Naive thymus-derived CD4-positive, alpha-beta T cell (primary cell): ENCODE measurements at regions not wholly inside any gene's neighbourhood (a gene's known extent, or its start where the extent isn't known, plus 50 kb on each side); places are given as distances from the start of the nearest gene placed in this dataset.

Experiments
- ATAC-seq: fragments of 150-1000 bp; cut with Tn5 transposase; 2 replicates; pipeline ENCODE4 v1.10.0; 2021; ENCODE audit warnings: mild to moderate bottlenecking, moderate library complexity
- CTCF ChIA-PET: fragments of 350-600 bp; sonication (Branson Sonifier 250); formaldehyde crosslinking; loops from one replicate; lab custom pipeline; 2021; ENCODE audit warnings: antibody characterized with exemption; lab: Charles Lee
- POLR2A ChIA-PET: fragments of 350-600 bp; sonication (Branson Sonifier 250); formaldehyde crosslinking; loops from one replicate; lab custom pipeline; 2021; ENCODE audit warnings: antibody characterized with exemption, inconsistent platforms; lab: Charles Lee
- DNase-seq, 9 donors: peaks; one replicate each; pipeline versions ENCODE4 v3.0.0 to v3.0.0-alpha.2; 2020 to 2022; ENCODE audit warnings: mixed read lengths in 1 of 9
- H3K27ac ChIP-seq: one replicate; pipeline ENCODE4 v1.7.0; 2013; ENCODE audit warnings: mild to moderate bottlenecking, low read depth, low read length, moderate library complexity
- H3K27me3 ChIP-seq, 2 donors: one replicate each; pipeline ENCODE4 v1.7.0; 2013; ENCODE audit warnings: low read length in 2 of 2, mild to moderate bottlenecking in 2 of 2, moderate library complexity in 2 of 2; ENCODE audit not compliant: control insufficient read depth in 2 of 2, insufficient read depth in 2 of 2
- H3K36me3 ChIP-seq, 3 experiments: 1 replicate in 2 of 3; 2 replicates in 1 of 3; pipeline ENCODE4 v1.7.0; 2013; ENCODE audit warnings: low read length in 3 of 3, mild to moderate bottlenecking in 3 of 3, moderate library complexity in 1 of 3; ENCODE audit not compliant: insufficient read depth in 3 of 3, control insufficient read depth in 2 of 3
- H3K4me1 ChIP-seq, 2 donors: one replicate each; pipeline ENCODE4 v1.7.0; 2013; ENCODE audit warnings: low read length in 2 of 2, mild to moderate bottlenecking in 2 of 2, moderate library complexity in 1 of 2; ENCODE audit not compliant: control insufficient read depth in 2 of 2, insufficient read depth in 2 of 2
- H3K4me3 ChIP-seq: 2 replicates; pipeline ENCODE4 v1.7.0; 2013; ENCODE audit warnings: mild to moderate bottlenecking, low read length
- H3K9me3 ChIP-seq, 3 experiments: 1 replicate in 2 of 3; 2 replicates in 1 of 3; pipeline ENCODE4 v1.7.0; 2013; ENCODE audit warnings: low read length in 3 of 3; ENCODE audit not compliant: control insufficient read depth in 2 of 3
- H3K27ac Mint-ChIP-seq, 9 donors: one replicate each; pipeline ENCODE4 v1.8.0; 2020 to 2022; ENCODE audit warnings: mixed read lengths in 9 of 9, mild to moderate bottlenecking in 8 of 9, moderate library complexity in 5 of 9, inconsistent platforms in 2 of 9
- H3K27me3 Mint-ChIP-seq, 5 donors: one replicate each; pipeline ENCODE4 v1.8.0; 2021 to 2022; ENCODE audit warnings: mixed read lengths in 5 of 5, mild to moderate bottlenecking in 1 of 5
- H3K36me3 Mint-ChIP-seq, 5 donors: one replicate each; pipeline ENCODE4 v1.8.0; 2020 to 2022; ENCODE audit warnings: mixed read lengths in 5 of 5, mild to moderate bottlenecking in 3 of 5, inconsistent platforms in 1 of 5
- H3K4me1 Mint-ChIP-seq, 7 donors: one replicate each; pipeline ENCODE4 v1.8.0; 2020 to 2022; ENCODE audit warnings: mixed read lengths in 7 of 7, mild to moderate bottlenecking in 3 of 7, inconsistent platforms in 1 of 7
- H3K4me3 Mint-ChIP-seq, 10 donors: one replicate each; pipeline ENCODE4 v1.8.0; 2020 to 2022; ENCODE audit warnings: mild to moderate bottlenecking in 10 of 10, mixed read lengths in 10 of 10, moderate library complexity in 6 of 10, inconsistent platforms in 2 of 10
- H3K9me3 Mint-ChIP-seq, 11 donors: one replicate each; pipeline ENCODE4 v1.8.0; 2020 to 2022; ENCODE audit warnings: mixed read lengths in 11 of 11, mild to moderate bottlenecking in 4 of 11, inconsistent platforms in 1 of 11, moderate library complexity in 1 of 11
- intact Hi-C, 2 donors: fragments of 100-400 bp; cut with micrococcal nuclease; formaldehyde crosslinking; loops; one replicate each; pipeline ENCODE4 v1.15.1; 2023

DNA sequence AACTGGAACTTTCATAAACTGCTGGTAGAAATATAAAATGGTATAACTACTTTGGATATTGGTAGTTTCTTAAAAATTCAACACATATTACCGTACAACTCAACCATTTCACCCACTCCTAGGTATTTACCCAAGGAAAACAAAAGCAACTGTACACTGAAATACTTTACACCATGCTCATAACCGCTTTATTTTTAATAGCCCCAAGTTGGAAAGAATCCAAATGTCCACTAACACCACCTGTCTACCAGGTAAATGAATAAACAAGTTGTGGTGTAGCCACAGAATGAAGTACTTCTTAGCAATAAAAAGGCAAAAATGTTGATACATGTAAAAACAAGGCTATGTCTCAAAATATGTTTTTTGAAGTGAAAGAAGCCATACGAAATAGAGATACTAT lies 215.9 kb upstream of the PEX5L start:
- no peaks in the 10 kb centered on the region for H3K9me3 ChIP-seq
- no peak overlapping the region for H3K4me3 ChIP-seq
- H3K27me3 Mint-ChIP-seq = peaks cover 0 to 7% (median 0%) of the 10 kb centered on the region in 5 donors
- H3K36me3 Mint-ChIP-seq = no peaks in the 10 kb centered on the region
- no peak for DNase-seq
- H3K4me3 Mint-ChIP-seq = no peak overlapping the region
- no peaks in the 10 kb centered on the region for H3K4me1 Mint-ChIP-seq
- H3K27me3 ChIP-seq = no peaks in the 10 kb centered on the region
- no peaks in the 10 kb centered on the region for H3K36me3 ChIP-seq
- H3K27ac Mint-ChIP-seq = no peak overlapping the region
- CTCF ChIA-PET = no interaction called here
- intact Hi-C loops = no loop called here
- POLR2A ChIA-PET = no interaction called here
- no peak overlapping the region for H3K27ac ChIP-seq
- H3K9me3 Mint-ChIP-seq = peaks cover 0 to 12% (median 2%) of the 10 kb centered on the region in 11 donors
- ATAC-seq = no peak
- no peaks in the 10 kb centered on the region for H3K4me1 ChIP-seq

GRCh38 chr3:180253283-180253682 lies 216.5 kb upstream of the PEX5L start:
- ATAC-seq = no peak
- no peaks in the 10 kb centered on the region for H3K36me3 ChIP-seq
- Mint-ChIP-seq H3K9me3 (peaks cover 0 to 12% (median 3%) of the 10 kb centered on the region in 11 donors), H3K27ac (no peak overlapping the region), H3K4me1 (no peaks in the 10 kb centered on the region), H3K4me3 (no peak overlapping the region), H3K27me3 (peaks cover 0 to 7% (median 0%) of the 10 kb centered on the region in 5 donors), H3K36me3 (no peaks in the 10 kb centered on the region)
- no peak for DNase-seq
- intact Hi-C loops = no loop called here
- H3K27me3 ChIP-seq = no peaks in the 10 kb centered on the region
- CTCF ChIA-PET = no interaction called here
- H3K4me1 ChIP-seq = no peaks in the 10 kb centered on the region
- POLR2A ChIA-PET = no interaction called here
- H3K27ac ChIP-seq = no peak overlapping the region
- no peaks in the 10 kb centered on the region for H3K9me3 ChIP-seq
- H3K4me3 ChIP-seq = no peak overlapping the region

DNA sequence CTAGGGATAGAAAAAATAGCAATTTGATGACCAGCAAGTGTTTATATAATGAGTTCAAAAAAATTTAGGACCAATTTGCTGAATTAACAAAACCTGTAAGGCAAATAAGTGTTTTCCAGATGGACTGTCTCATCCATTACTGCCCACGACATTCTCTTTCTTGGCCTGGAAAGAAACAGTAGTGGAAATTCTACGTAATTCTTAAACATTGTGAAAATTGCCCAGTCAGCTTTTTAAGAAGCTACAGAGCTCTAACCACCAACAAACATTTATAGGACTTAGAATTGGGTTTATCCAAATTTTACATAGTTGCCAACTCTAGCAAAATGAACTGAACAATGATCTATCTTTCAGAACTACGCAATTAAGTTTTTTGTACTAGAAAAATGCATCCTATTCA lies 227.7 kb upstream of the PEX5L start:
- H3K36me3 Mint-ChIP-seq = peaks cover 0 to 8% (median 0%) of the 10 kb centered on the region in 5 donors
- ChIA-PET CTCF (no interaction called here), POLR2A (no interaction called here)
- Histone ChIP-seq H3K9me3 (peaks cover 0 to 5% (median 0%) of the 10 kb centered on the region in 3 experiments), H3K27ac (no peak overlapping the region), H3K4me3 (no peak overlapping the region), H3K27me3 (no peaks in the 10 kb centered on the region), H3K4me1 (no peaks in the 10 kb centered on the region), H3K36me3 (no peaks in the 10 kb centered on the region)
- no peak overlapping the region for H3K4me3 Mint-ChIP-seq
- intact Hi-C loops = no loop called here
- no peaks in the 10 kb centered on the region for H3K27me3 Mint-ChIP-seq
- H3K9me3 Mint-ChIP-seq = peaks cover 5 to 42% (median 23%) of the 10 kb centered on the region in 11 donors
- no peak for ATAC-seq
- DNase-seq = no peak
- H3K4me1 Mint-ChIP-seq = peaks cover 0 to 14% (median 0%) of the 10 kb centered on the region in 7 donors
- no peak overlapping the region for H3K27ac Mint-ChIP-seq

- Histone ChIP-seq H3K36me3 (no peaks in the 10 kb centered on the region), H3K4me1 (no peaks in the 10 kb centered on the region), H3K9me3 (peaks cover 0 to 2% (median 0%) of the 10 kb centered on the region in 3 experiments), H3K4me3 (no peak overlapping the region), H3K27ac (no peak overlapping the region), H3K27me3 (no peaks in the 10 kb centered on the region)
- DNase-seq = no peak
- Mint-ChIP-seq H3K27ac (no peak overlapping the region), H3K27me3 (no peaks in the 10 kb centered on the region), H3K9me3 (peaks cover 1 to 38% (median 14%) of the 10 kb centered on the region in 11 donors), H3K36me3 (peaks cover 0 to 4% (median 0%) of the 10 kb centered on the region in 5 donors), H3K4me3 (no peak overlapping the region), H3K4me1 (peaks cover 0 to 14% (median 0%) of the 10 kb centered on the region in 7 donors)
- ATAC-seq = no peak
- POLR2A ChIA-PET = no interaction called here
- intact Hi-C loops = no loop called here
- CTCF ChIA-PET = no interaction called here
These were observed 228.8 kb upstream of the PEX5L start for GRCh38 chr3:180265551-180265950.

DNA sequence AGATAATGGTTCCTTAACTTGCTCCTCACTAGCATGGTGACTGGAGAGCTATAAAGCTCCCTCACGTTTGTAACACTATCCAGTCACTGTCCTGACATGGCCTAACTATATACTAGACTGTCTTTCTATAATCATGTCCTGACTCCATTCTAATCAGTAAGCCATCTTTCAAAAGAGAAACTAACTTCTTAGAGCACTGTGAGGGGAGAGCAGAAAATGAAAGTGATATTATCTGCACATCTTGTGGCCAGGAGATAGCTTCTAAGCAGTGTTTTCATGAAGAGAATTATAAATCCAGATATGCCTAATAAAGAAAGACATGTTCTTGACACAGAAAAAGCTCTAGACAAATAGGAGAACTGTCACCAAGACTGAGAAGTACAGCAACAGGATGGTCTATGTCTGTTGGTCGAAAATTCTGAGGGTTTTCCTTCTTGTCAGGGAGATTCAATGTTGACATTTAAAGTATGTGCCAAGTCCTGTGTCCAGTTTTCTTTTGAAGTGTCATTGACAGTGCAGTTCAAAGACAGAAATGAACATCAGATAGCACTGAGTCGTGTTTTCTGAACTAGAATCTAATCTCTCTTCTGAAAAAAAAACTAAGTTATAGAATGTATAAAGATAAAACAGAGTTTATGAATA lies 230.6 kb upstream of the PEX5L start:
- H3K27me3 ChIP-seq = no peaks in the 10 kb centered on the region
- intact Hi-C loops = no loop called here
- ATAC-seq = peak; percentile 22
- Mint-ChIP-seq H3K27ac (peak overlapping the region in 1 of 9 donors; percentile 47), H3K4me1 (peaks cover 0 to 14% (median 0%) of the 10 kb centered on the region in 7 donors), H3K36me3 (no peaks in the 10 kb centered on the region), H3K27me3 (no peaks in the 10 kb centered on the region), H3K9me3 (peaks cover 0 to 25% (median 8%) of the 10 kb centered on the region in 11 donors), H3K4me3 (peak overlapping the region in 1 of 10 donors; percentile 63)
- ChIA-PET CTCF (no interaction called here), POLR2A (no interaction called here)
- H3K4me1 ChIP-seq = no peaks in the 10 kb centered on the region
- no peak overlapping the region for H3K27ac ChIP-seq
- no peak overlapping the region for H3K4me3 ChIP-seq
- DNase-seq = no peak
- no peaks in the 10 kb centered on the region for H3K36me3 ChIP-seq
- H3K9me3 ChIP-seq = no peaks in the 10 kb centered on the region

GRCh38 chr3:180274536-180274935 lies 237.8 kb upstream of the PEX5L start:
- intact Hi-C loops = no loop called here
- no peaks in the 10 kb centered on the region for H3K4me1 ChIP-seq
- Mint-ChIP-seq H3K4me3 (no peak overlapping the region), H3K27ac (no peak overlapping the region), H3K4me1 (no peaks in the 10 kb centered on the region), H3K9me3 (peaks cover 2 to 36% (median 11%) of the 10 kb centered on the region in 11 donors), H3K27me3 (peaks cover 0 to 7% (median 3%) of the 10 kb centered on the region in 5 donors), H3K36me3 (peaks cover 0 to 6% (median 0%) of the 10 kb centered on the region in 5 donors)
- DNase-seq (no peak), ATAC-seq (no peak)
- no peaks in the 10 kb centered on the region for H3K9me3 ChIP-seq
- no peaks in the 10 kb centered on the region for H3K27me3 ChIP-seq
- no peak overlapping the region for H3K27ac ChIP-seq
- no peak overlapping the region for H3K4me3 ChIP-seq
- CTCF ChIA-PET = no interaction called here
- no peaks in the 10 kb centered on the region for H3K36me3 ChIP-seq
- POLR2A ChIA-PET = no interaction called here

- ChIA-PET CTCF (no interaction called here), POLR2A (no interaction called here)
- no peaks in the 10 kb centered on the region for H3K4me1 Mint-ChIP-seq
- Histone ChIP-seq H3K27me3 (no peaks in the 10 kb centered on the region), H3K36me3 (no peaks in the 10 kb centered on the region), H3K4me3 (no peak overlapping the region), H3K4me1 (no peaks in the 10 kb centered on the region), H3K27ac (no peak overlapping the region), H3K9me3 (no peaks in the 10 kb centered on the region)
- peaks cover 0 to 6% (median 0%) of the 10 kb centered on the region in 5 donors for H3K36me3 Mint-ChIP-seq
- intact Hi-C loops = no loop called here
- H3K27ac Mint-ChIP-seq = no peak overlapping the region
- DNase-seq (no peak), ATAC-seq (no peak)
- H3K27me3 Mint-ChIP-seq = peaks cover 0 to 7% (median 3%) of the 10 kb centered on the region in 5 donors
- H3K9me3 Mint-ChIP-seq = peaks cover 0 to 30% (median 7%) of the 10 kb centered on the region in 11 donors
- no peak overlapping the region for H3K4me3 Mint-ChIP-seq
These were observed 238.4 kb upstream of the PEX5L start for GRCh38 chr3:180275176-180275575.
